Type B pancreatic cell (in vitro differentiated cells): ENCODE measurements at regions not wholly inside any gene's neighbourhood (a gene's known extent, or its start where the extent isn't known, plus 50 kb on each side); places are given as distances from the start of the nearest gene placed in this dataset.

Experiments
- DNase-seq: peaks from one replicate; pipeline ENCODE4 v3.0.0; 2021; ENCODE audit warnings: mixed read lengths; ENCODE audit not compliant: unreplicated experiment; ENCODE audit errors: extremely low spot score
- H3K27ac Mint-ChIP-seq: 2 replicates; pipeline ENCODE4 v1.8.0; 2021; ENCODE audit warnings: mild to moderate bottlenecking, mixed read lengths
- H3K27me3 Mint-ChIP-seq: 2 replicates; pipeline ENCODE4 v1.8.0; 2021; ENCODE audit warnings: mixed read lengths
- H3K36me3 Mint-ChIP-seq: 2 replicates; pipeline ENCODE4 v1.8.0; 2021; ENCODE audit warnings: mixed read lengths
- H3K4me1 Mint-ChIP-seq: one replicate; pipeline ENCODE4 v1.8.0; 2021; ENCODE audit warnings: mixed read lengths; ENCODE audit not compliant: unreplicated experiment
- H3K4me3 Mint-ChIP-seq: 2 replicates; pipeline ENCODE4 v1.8.0; 2021; ENCODE audit warnings: mild to moderate bottlenecking, mixed read lengths
- H3K9me3 Mint-ChIP-seq: 2 replicates; pipeline ENCODE4 v1.8.0; 2021; ENCODE audit warnings: mixed read lengths
- CTCF ChIP-seq: fragments of 200-600 bp; sonication (generic); conservative IDR thresholded peaks from 2 replicates; pipeline ENCODE4 v1.5.0; 2021; ENCODE audit warnings: antibody characterized with exemption, mild to moderate bottlenecking

- TF ChIP-seq CTCF, result no peak
- H3K27ac Mint-ChIP-seq, result no peak overlapping the region
- H3K4me1 Mint-ChIP-seq, result peaks cover 3% of the 10 kb centered on the region
- no peak for DNase-seq
- no peaks in the 10 kb centered on the region for H3K36me3 Mint-ChIP-seq
- peaks cover 74% of the 10 kb centered on the region for H3K27me3 Mint-ChIP-seq
- H3K4me3 Mint-ChIP-seq, result peak overlapping the region; percentile 68
- no peaks in the 10 kb centered on the region for H3K9me3 Mint-ChIP-seq
These were observed 73.6 kb downstream of the EN1 start for GRCh38 chr2:118773826-118774225.

- Mint-ChIP-seq H3K4me3 (no peak overlapping the region), H3K4me1 (peaks cover 3% of the 10 kb centered on the region), H3K36me3 (no peaks in the 10 kb centered on the region), H3K27me3 (peaks cover 85% of the 10 kb centered on the region), H3K27ac (no peak overlapping the region), H3K9me3 (no peaks in the 10 kb centered on the region)
- TF ChIP-seq CTCF, result no peak
- no peak for DNase-seq
These were observed 74.8 kb downstream of the EN1 start for GRCh38 chr2:118772487-118773200.

DNA sequence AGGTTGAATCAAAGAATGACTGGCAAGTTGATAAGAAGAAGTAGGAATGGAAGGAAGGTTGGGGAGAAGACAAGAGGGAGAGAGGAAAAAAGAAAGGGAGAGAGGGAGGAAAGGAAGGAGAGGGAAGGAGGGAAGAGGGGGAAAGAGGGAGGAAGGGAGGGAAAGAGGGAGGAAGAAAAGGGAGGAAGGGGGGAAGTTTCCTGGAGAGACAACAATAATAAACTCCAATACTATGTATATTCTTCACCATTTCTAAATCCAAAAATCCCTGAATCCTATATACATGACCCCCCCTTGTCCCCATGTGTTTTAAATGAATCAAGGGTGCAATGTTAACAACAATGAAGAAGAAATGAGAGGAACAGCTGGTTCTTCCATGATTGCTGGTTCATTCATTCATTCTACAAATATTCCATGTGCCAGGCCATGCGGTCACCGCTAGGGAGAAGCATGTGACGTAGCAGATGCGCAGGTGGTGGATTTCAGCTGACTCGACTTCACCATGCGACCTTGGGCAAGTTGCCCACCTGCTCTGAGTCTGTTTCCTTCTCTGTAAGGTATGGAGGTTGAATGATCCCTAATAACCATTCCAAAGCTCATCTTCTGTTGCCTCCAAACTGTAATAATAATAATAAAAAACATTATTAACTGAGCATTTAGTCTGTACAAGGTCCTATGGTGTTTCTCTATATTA, 77.6 kb downstream of the EN1 start:
- Mint-ChIP-seq H3K4me1 (peaks cover 3% of the 10 kb centered on the region), H3K27me3 (peaks cover 93% of the 10 kb centered on the region), H3K4me3 (no peak overlapping the region), H3K27ac (no peak overlapping the region), H3K36me3 (no peaks in the 10 kb centered on the region), H3K9me3 (no peaks in the 10 kb centered on the region)
- no peak for TF ChIP-seq CTCF
- DNase-seq, result no peak

DNA sequence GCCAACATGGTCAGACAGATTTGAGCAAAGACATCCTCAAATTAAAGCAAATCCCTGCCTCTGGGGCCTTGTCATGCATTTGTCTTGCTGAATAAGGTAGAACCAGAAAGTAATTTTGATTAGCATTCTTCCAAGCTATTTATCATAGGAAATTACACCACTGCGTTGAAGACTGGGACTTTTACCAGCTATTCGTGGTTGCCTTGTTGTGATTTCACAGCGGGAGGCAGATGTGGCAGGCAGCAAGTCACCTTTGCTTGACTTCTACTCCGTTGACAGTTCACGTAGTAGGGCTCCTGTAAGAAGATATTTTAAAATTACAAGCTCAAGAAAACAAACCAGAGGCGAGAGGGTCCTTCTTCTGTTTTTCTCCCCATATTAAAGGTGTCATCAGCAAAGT, 80.6 kb downstream of the EN1 start:
- Mint-ChIP-seq H3K9me3 (no peaks in the 10 kb centered on the region), H3K4me3 (no peak overlapping the region), H3K27ac (no peak overlapping the region), H3K36me3 (no peaks in the 10 kb centered on the region), H3K27me3 (peaks cover 90% of the 10 kb centered on the region), H3K4me1 (no peaks in the 10 kb centered on the region)
- DNase-seq, result no peak
- TF ChIP-seq CTCF, result no peak

DNA sequence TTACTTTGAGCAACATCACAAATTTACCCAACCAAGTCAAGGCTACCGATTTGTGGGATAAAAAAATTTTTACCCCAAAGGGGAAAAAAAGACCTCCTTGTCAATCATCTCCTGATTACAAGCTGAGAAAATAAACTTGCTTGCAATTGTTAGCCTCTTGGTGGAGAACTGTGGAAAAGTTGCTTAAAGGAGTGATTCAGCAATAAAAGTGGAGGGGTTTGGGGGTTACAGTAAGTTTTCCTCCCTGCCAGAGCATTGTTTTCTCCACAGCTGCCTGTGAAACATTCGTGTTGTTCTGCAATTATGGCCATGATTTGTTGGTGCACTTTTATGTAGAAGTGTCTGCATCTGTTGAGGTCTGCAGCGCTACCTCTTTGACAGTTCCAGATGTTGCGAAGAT, 82.6 kb downstream of the EN1 start:
- H3K27me3 Mint-ChIP-seq, result peaks cover 83% of the 10 kb centered on the region
- H3K4me3 Mint-ChIP-seq, result no peak overlapping the region

More for the DNA sequence above, 82.6 kb downstream of the EN1 start:
- TF ChIP-seq CTCF, result no peak
- Mint-ChIP-seq H3K4me1 (no peaks in the 10 kb centered on the region), H3K36me3 (no peaks in the 10 kb centered on the region), H3K27ac (no peak overlapping the region), H3K9me3 (no peaks in the 10 kb centered on the region)
- no peak for DNase-seq
